ENCODE measurements at regions not wholly inside any gene's neighbourhood (a gene's known extent, or its start where the extent isn't known, plus 50 kb on each side); places are given as distances from the start of the nearest gene placed in this dataset.

GRCh38 chr11:42253156-42253555, 793.7 kb upstream of the LRRC4C start:
- TF ChIP-seq YY1 (IDR thresholded peaks at IDR 0.05; ENCODE audit: low read depth) (no peak), MAX (IDR thresholded peaks at IDR 0.05) (no peak), RAD21 (IDR thresholded peaks at IDR 0.05; ENCODE audit: low read depth) (no peak), EP300 (IDR thresholded peaks at IDR 0.05; ENCODE audit: borderline replicate concordance) (no peak), FOXM1 (IDR thresholded peaks at IDR 0.05; ENCODE audit: borderline replicate concordance, low read depth) (no peak)
